AG04450 (cell line): ENCODE measurements at regions not wholly inside any gene's neighbourhood (a gene's known extent, or its start where the extent isn't known, plus 50 kb on each side); places are given as distances from the start of the nearest gene placed in this dataset.

ENCODE experiments used
- CTCF ChIA-PET: fragments of 300-600, 350-600 bp; formaldehyde crosslinking; extraction: SDS; loops from one replicate; lab custom pipeline; 2022; ENCODE audit warnings: antibody characterized with exemption, inconsistent platforms; lab: Charles Lee
- POLR2A ChIA-PET: fragments of 350-600 bp; formaldehyde crosslinking; extraction: SDS; loops from one replicate; lab custom pipeline; 2021; ENCODE audit warnings: antibody characterized with exemption, inconsistent platforms; lab: Yijun Ruan, JAX
- DNase-seq: peaks from one replicate; pipeline ENCODE4 v3.0.0-alpha.2; 2011; ENCODE audit warnings: low read depth, low spot score
- H3K27ac ChIP-seq: one replicate; pipeline ENCODE4 v1.5.1; 2012; ENCODE audit warnings: low read depth, low read length, control low read depth
- H3K27me3 ChIP-seq: one replicate; pipeline ENCODE4 v1.6.0; 2012; ENCODE audit warnings: low read length; ENCODE audit not compliant: control insufficient read depth, insufficient read depth
- H3K4me3 ChIP-seq: 2 replicates; pipeline ENCODE4 v1.5.1; 2011; ENCODE audit warnings: mild to moderate bottlenecking, low read depth, low read length, control low read depth
- H3K9me3 ChIP-seq: 2 replicates; pipeline ENCODE4 v1.5.1; 2012; ENCODE audit warnings: low read length; ENCODE audit not compliant: control insufficient read depth, insufficient read depth
- CTCF ChIP-seq: IDR thresholded peaks from 2 replicates; pipeline ENCODE4 v1.5.1; 2011; ENCODE audit warnings: low read depth, low read length, control low read depth, inconsistent platforms

DNA sequence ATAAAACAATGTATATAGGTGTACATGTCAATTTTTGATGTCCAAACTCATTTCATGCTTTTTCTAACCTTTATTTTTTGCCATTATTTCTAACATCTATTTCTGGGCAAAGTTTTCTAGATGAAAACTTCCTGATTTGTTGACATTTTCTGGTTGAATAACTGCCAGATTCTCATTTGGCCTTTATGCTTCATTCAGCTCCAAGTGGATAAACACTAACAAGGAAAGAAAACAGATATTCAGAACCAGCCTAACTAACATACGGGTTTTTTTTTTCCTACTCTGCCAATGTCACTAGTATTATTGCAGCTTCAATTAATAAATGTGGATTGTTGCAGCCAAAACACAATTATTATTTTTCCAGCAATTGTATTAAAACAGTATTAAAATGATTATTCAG lies 50.9 kb upstream of the RAP1GDS1 start:
- H3K4me3 ChIP-seq: no peak overlapping the region
- ChIA-PET CTCF (no interaction called here), POLR2A (no interaction called here)
- no peak for TF ChIP-seq CTCF
- no peak overlapping the region for H3K27ac ChIP-seq
- H3K27me3 ChIP-seq: peaks cover 6% of the 10 kb centered on the region
- no peak for DNase-seq
- H3K9me3 ChIP-seq: no peaks in the 10 kb centered on the region

- Histone ChIP-seq H3K9me3 (no peaks in the 10 kb centered on the region), H3K27ac (no peak overlapping the region), H3K4me3 (no peak overlapping the region), H3K27me3 (peaks cover 6% of the 10 kb centered on the region)
- ChIA-PET CTCF (no interaction called here), POLR2A (no interaction called here)
- DNase-seq: no peak
- TF ChIP-seq CTCF: no peak
Observed at GRCh38 chr4:98209111-98209510, 52.1 kb upstream of the RAP1GDS1 start.

DNA sequence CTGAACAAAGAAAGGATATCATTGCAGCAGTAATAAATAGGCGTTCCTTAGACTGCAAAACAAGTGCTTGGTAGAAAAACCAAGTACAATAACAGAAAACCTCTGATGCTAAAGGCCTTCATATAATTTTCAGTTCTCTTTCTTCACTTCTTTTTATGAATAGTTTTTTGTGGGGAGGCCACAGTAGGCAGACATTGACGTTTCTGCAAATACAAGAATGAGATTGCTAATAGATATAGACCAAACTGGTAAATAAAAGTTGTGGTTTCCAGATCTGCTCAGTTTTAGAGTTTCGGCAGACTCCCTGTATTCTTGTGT lies 57.0 kb upstream of the RAP1GDS1 start:
- no peak overlapping the region for H3K4me3 ChIP-seq
- H3K27me3 ChIP-seq: no peaks in the 10 kb centered on the region
- H3K27ac ChIP-seq: no peak overlapping the region
- DNase-seq: no peak
- ChIA-PET CTCF (no interaction called here), POLR2A (no interaction called here)
- no peaks in the 10 kb centered on the region for H3K9me3 ChIP-seq
- TF ChIP-seq CTCF: no peak

DNA sequence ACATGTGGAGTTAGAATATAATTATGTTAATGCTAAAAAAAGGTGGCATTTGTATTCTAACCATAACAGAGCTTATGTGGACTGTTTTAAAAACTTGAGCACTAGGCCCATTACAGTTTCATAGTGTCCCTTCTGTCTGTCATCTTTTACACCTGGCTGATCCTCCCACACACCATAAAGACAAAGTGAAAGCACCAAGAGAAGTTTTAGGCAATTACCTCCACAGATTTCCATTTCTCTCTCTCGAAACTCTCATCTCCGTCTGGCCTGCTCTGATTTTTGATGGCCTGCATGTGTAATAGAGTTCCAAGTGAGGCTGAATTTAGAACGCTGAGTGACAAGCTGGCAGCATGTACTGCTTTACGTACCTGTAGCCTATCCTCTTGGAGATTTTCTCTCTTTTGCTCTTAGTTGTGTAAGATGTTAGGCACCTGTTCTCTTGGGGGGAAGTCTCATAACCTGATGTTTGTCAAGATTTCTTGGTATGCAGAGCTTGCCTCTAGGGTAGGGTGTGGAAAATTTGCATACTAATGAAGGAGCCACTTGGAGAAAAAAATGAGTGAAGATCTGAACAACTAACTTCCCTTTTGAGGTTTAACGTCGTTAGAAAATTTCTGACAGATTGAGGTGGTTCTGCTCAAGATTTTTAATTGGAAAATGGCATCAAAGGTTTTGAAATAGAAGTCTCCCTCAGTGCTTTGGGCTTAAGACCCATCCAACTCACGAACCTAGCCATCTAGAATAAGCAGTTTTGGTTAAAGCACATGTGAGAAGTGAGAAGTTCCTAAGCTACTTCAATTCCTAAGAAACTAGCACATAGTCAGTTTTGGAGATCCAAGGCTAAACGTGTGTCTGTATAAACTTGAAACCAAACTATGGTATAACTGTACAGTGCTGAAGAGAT lies 57.6 kb upstream of the RAP1GDS1 start:
- no peak for TF ChIP-seq CTCF
- Histone ChIP-seq H3K27me3 (no peaks in the 10 kb centered on the region), H3K27ac (no peak overlapping the region), H3K4me3 (no peak overlapping the region), H3K9me3 (no peaks in the 10 kb centered on the region)
- no peak for DNase-seq
- CTCF ChIA-PET: no interaction called here
- POLR2A ChIA-PET: no interaction called here

DNA sequence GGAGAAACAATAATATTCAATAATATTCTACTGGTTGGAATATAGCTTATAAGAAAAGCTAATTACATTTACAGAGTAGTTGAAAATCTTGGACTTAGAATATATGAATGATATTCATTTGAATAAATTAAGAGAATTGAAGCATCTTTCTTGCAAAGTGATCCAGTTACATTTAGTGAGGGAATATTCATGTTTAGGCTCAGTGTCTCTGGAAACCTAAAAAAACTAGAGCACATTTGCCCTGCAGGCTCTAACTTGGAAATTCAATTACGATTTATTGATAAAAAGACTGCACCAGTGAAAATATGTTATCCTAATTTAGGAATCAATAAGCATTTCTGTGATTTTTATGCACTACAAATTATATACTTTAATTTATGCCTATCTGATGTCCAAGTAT lies 58.3 kb upstream of the RAP1GDS1 start:
- no peak overlapping the region for H3K4me3 ChIP-seq
- ChIA-PET CTCF (no interaction called here), POLR2A (no interaction called here)
- H3K27ac ChIP-seq: no peak overlapping the region
- no peaks in the 10 kb centered on the region for H3K27me3 ChIP-seq
- DNase-seq: no peak
- no peaks in the 10 kb centered on the region for H3K9me3 ChIP-seq
- TF ChIP-seq CTCF: no peak
